ENCODE measurements at regions not wholly inside any gene's neighbourhood (a gene's known extent, or its start where the extent isn't known, plus 50 kb on each side); places are given as distances from the start of the nearest gene placed in this dataset.

DNA sequence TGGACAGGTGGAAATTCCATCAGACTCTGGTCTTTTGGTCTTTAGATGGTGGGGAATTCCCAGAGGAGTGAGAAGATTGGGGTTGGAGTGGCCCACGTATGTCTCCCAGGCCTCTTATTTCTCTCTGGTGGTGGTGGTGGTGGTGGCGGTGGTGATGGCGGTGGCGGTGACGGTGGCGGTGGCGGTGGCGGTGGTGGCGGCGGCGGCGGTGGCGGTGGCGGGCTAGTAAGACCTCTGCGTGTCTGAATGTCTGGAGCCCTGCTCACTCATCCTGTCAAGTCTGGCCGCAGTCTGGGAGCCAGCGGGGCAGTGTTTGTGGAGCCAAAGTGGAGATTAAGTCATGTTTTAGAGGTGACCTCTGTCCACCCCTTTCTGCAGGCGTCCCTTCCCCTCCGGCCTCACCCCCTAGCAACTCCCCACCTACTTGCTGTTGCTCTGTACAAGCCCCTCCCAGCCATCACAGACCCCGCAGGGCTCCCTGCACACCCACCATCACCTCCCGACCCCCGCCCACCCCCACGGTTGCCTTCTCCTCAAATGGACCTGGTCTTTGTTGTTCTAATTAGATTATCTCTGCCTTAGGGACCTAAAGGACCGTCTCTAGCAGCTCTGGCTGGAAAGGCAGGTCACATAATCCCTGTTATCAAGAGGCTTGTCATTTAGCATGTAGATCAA, 165.0 kb upstream of the TBX20 start:
- DNase-seq, result no peak
- TF ChIP-seq POLR2A (IDR thresholded peaks at IDR 0.05), result no peak
- TF ChIP-seq EP300 (IDR thresholded peaks at IDR 0.05), result no peak
- TF ChIP-seq, protein P1, sequence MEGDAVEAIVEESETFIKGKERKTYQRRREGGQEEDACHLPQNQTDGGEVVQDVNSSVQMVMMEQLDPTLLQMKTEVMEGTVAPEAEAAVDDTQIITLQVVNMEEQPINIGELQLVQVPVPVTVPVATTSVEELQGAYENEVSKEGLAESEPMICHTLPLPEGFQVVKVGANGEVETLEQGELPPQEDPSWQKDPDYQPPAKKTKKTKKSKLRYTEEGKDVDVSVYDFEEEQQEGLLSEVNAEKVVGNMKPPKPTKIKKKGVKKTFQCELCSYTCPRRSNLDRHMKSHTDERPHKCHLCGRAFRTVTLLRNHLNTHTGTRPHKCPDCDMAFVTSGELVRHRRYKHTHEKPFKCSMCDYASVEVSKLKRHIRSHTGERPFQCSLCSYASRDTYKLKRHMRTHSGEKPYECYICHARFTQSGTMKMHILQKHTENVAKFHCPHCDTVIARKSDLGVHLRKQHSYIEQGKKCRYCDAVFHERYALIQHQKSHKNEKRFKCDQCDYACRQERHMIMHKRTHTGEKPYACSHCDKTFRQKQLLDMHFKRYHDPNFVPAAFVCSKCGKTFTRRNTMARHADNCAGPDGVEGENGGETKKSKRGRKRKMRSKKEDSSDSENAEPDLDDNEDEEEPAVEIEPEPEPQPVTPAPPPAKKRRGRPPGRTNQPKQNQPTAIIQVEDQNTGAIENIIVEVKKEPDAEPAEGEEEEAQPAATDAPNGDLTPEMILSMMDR (IDR thresholded peaks at IDR 0.05), result no peak
- intact Hi-C loops (cut with DNase I), result no loop called here
- no peaks in the 10 kb centered on the region for H3K4me1 ChIP-seq (ENCODE audit: insufficient read depth)
- H3K27me3 ChIP-seq, result no peaks in the 10 kb centered on the region
- WGBS, 3 donors, result 81 to 85% (median 84%) methylated on average over 24 of the region's 24 CpGs
- H3K27ac ChIP-seq, result no peak overlapping the region
- no peaks in the 10 kb centered on the region for H3K36me3 ChIP-seq
- H3K9me3 ChIP-seq, result no peaks in the 10 kb centered on the region
- H3K4me3 ChIP-seq, result no peak overlapping the region

GRCh38 chr7:35416568-35416967, 162.7 kb upstream of the TBX20 start:
- H3K9me3 ChIP-seq, result no peaks in the 10 kb centered on the region
- no peaks in the 10 kb centered on the region for H3K36me3 ChIP-seq
- H3K4me1 ChIP-seq (ENCODE audit: insufficient read depth), result no peaks in the 10 kb centered on the region
- intact Hi-C loops (cut with DNase I), result no loop called here
- no peak for DNase-seq
- H3K4me3 ChIP-seq, result no peak overlapping the region
- no peaks in the 10 kb centered on the region for H3K27me3 ChIP-seq
- TF ChIP-seq EP300 (IDR thresholded peaks at IDR 0.05), result no peak
- no peak for TF ChIP-seq POLR2A (IDR thresholded peaks at IDR 0.05)
- TF ChIP-seq, protein P1 (IDR thresholded peaks at IDR 0.05), result no peak
- no peak overlapping the region for H3K27ac ChIP-seq
- 97 to 99% (median 98%) methylated on average over 2 of the region's 2 CpGs for WGBS, 3 donors

GRCh38 chr7:35415411-35415822, 161.5 kb upstream of the TBX20 start:
- H3K4me3 ChIP-seq, result no peak overlapping the region
- H3K27ac ChIP-seq, result no peak overlapping the region
- WGBS, 3 donors, result 79 to 90% (median 83%) methylated on average over 6 of the region's 6 CpGs
- H3K4me1 ChIP-seq (ENCODE audit: insufficient read depth), result no peaks in the 10 kb centered on the region
- TF ChIP-seq EP300 (IDR thresholded peaks at IDR 0.05) (no peak), POLR2A (IDR thresholded peaks at IDR 0.05) (no peak)
- TF ChIP-seq, protein P1 (IDR thresholded peaks at IDR 0.05), result no peak
- no peaks in the 10 kb centered on the region for H3K9me3 ChIP-seq
- no peak for DNase-seq
- H3K27me3 ChIP-seq, result no peaks in the 10 kb centered on the region
- intact Hi-C loops (cut with DNase I), result no loop called here
- no peaks in the 10 kb centered on the region for H3K36me3 ChIP-seq

DNA sequence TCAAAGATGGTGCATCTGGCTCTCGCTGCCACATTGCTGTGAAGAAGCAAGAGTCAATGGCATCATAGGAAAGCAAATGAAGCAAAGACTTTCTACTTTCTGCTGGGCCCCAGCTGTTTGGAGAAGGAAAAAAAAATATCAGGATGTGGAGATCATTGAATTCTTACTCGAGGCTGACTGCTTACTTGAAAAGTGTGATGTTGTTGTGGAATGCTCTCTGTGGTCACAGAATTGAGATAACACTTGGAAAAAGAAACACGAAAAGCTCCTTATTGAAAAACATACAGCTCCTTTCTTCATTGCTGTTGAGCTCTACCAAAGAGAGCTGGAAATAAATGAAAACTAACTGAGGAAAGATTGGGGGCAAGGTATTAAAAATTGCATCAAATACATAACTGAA, 157.4 kb upstream of the TBX20 start:
- Histone ChIP-seq H3K9me3 (no peaks in the 10 kb centered on the region), H3K27ac (no peak overlapping the region), H3K4me1 (ENCODE audit: insufficient read depth) (no peaks in the 10 kb centered on the region), H3K27me3 (no peaks in the 10 kb centered on the region), H3K36me3 (no peaks in the 10 kb centered on the region), H3K4me3 (no peak overlapping the region)
- no peak for DNase-seq
- intact Hi-C loops (cut with DNase I), result no loop called here
- TF ChIP-seq POLR2A (IDR thresholded peaks at IDR 0.05) (no peak), EP300 (IDR thresholded peaks at IDR 0.05) (no peak)
- TF ChIP-seq, protein P1 (IDR thresholded peaks at IDR 0.05), result no peak
- 18 to 27% (median 20%) methylated on average over 3 of the region's 3 CpGs for WGBS, 3 donors
